K562 (cell line): ENCODE measurements at regions not wholly inside any gene's neighbourhood (a gene's known extent, or its start where the extent isn't known, plus 50 kb on each side); places are given as distances from the start of the nearest gene placed in this dataset.
A peak's percentile ranks its signal among the peaks of the same experiment; 100 is the strongest.

ENCODE experiments used
- ATAC-seq: fragments of 200-7000 bp; cut with Tn5 transposase; 3 replicates; pipeline ENCODE4 v1.9.1; 2020; ENCODE audit warnings: moderate library complexity
- BruUV-seq: library from RNA; stranded (reverse); fragments of 400-500 nt; replicated peaks from 2 replicates; lab custom pipeline; 2021; lab: Mats Ljungman, UMichigan
- CTCF ChIA-PET: fragments of 300-600 bp; formaldehyde crosslinking; extraction: SDS; loops from one replicate; lab custom pipeline; 2021; ENCODE audit warnings: low intra/inter-chr PET ratio; lab: Yijun Ruan, JAX
- POLR2A ChIA-PET: fragments of 300-600, 350-650 bp; sonication (Branson Sonifier 250); formaldehyde crosslinking; extraction: SDS; loops from one replicate; lab custom pipeline; 2021; ENCODE audit warnings: antibody characterized with exemption, inconsistent platforms; lab: Yijun Ruan, JAX
- DNase-seq, 4 experiments: peaks; one replicate each; pipeline versions ENCODE4 v3.0.0 to v3.0.0-alpha.2; 2011 to 2018; ENCODE audit warnings: low spot score in 3 of 4, mixed read lengths in 3 of 4; ENCODE audit errors: extremely low read depth in 1 of 4
- FAIRE-seq: peaks from 2 replicates; lab custom pipeline; 2011; peaks lifted over from hg19 to GRCh38; lab: Jason Lieb, UNC
- H2AFZ ChIP-seq: 2 replicates; pipeline ENCODE4 v1.6.0; 2011; ENCODE audit warnings: low read depth, low read length, control low read depth, inconsistent platforms
- H3K27ac ChIP-seq: fragments of 200-600 bp; 3 replicates; pipeline ENCODE4 v1.8.0; 2011; ENCODE audit warnings: low read depth, mild to moderate bottlenecking, control low read depth, inconsistent platforms, low read length, moderate library complexity, mixed read lengths; ENCODE audit errors: extremely low read depth
- H3K27me3 ChIP-seq, 2 experiments: fragments of 300-600 bp in 1 of 2; 2 replicates in 1 of 2; 3 replicates in 1 of 2; pipeline versions ENCODE4 v1.6.0 to v1.8.0; 2011; ENCODE audit warnings: inconsistent platforms in 2 of 2, low read length in 2 of 2, mild to moderate bottlenecking in 1 of 2, mixed read lengths in 1 of 2, moderate library complexity in 1 of 2; ENCODE audit not compliant: control insufficient read depth in 2 of 2, insufficient read depth in 2 of 2
- H3K36me3 ChIP-seq: fragments of 300-600 bp; 3 replicates; pipeline ENCODE4 v1.8.0; 2011; ENCODE audit warnings: mild to moderate bottlenecking, low read length, inconsistent platforms; ENCODE audit not compliant: control insufficient read depth, insufficient read depth
- H3K4me1 ChIP-seq, 2 experiments: fragments of 200-600 bp in 1 of 2; replicated peaks in 1 of 2; 2 replicates in 1 of 2; 3 replicates in 1 of 2; pipeline versions ENCODE4 v1.5.1 to v1.8.0; 2011; ENCODE audit warnings: inconsistent platforms in 2 of 2, low read length in 2 of 2, mild to moderate bottlenecking in 1 of 2, mixed read lengths in 1 of 2, moderate library complexity in 1 of 2; ENCODE audit not compliant: control insufficient read depth in 2 of 2, insufficient read depth in 2 of 2
- H3K4me2 ChIP-seq: 2 replicates; pipeline ENCODE4 v1.6.1; 2011; ENCODE audit warnings: low read length, control low read depth, inconsistent platforms, mixed read lengths; ENCODE audit not compliant: insufficient read depth
- H3K4me3 ChIP-seq: fragments of 200-600 bp; sonication (generic), shearing (Covaris generic); 2 replicates; pipeline ENCODE4 v1.5.1; 2016; ENCODE audit warnings: control low read depth, inconsistent platforms
- H3K79me2 ChIP-seq: fragments of 200-600 bp; 3 replicates; pipeline ENCODE4 v1.8.0; 2011; ENCODE audit warnings: low read length, inconsistent platforms; ENCODE audit not compliant: control insufficient read depth, insufficient read depth
- H3K9ac ChIP-seq, 2 experiments: 2 replicates each; pipeline versions ENCODE4 v1.6.0 to v1.6.1; 2011; ENCODE audit warnings: low read depth in 2 of 2, low read length in 2 of 2, control low read depth in 1 of 2, inconsistent platforms in 1 of 2, mild to moderate bottlenecking in 1 of 2, mixed read lengths in 1 of 2; ENCODE audit not compliant: insufficient read depth in 1 of 2
- H3K9me1 ChIP-seq: one replicate; pipeline ENCODE4 v1.6.0; 2011; ENCODE audit warnings: inconsistent platforms, mild to moderate bottlenecking, low read length, moderate library complexity; ENCODE audit not compliant: control insufficient read depth, insufficient read depth
- H3K9me3 ChIP-seq: replicated peaks from 2 replicates; pipeline ENCODE4 v1.5.1; 2011; ENCODE audit warnings: low read depth, low read length, inconsistent platforms; ENCODE audit not compliant: control insufficient read depth, insufficient read depth
- H4K20me1 ChIP-seq: replicated peaks from 2 replicates; pipeline ENCODE4 v1.6.1; 2011; ENCODE audit warnings: low read length, inconsistent platforms, mixed read lengths; ENCODE audit not compliant: control insufficient read depth, insufficient read depth
- CBX1 ChIP-seq: sonication (generic); IDR thresholded peaks from 2 replicates; pipeline ENCODE4 v1.6.1; 2016; ENCODE audit warnings: antibody characterized with exemption, low read depth, mild to moderate bottlenecking
- EGR1 ChIP-seq: fragments of 450-650 bp; conservative IDR thresholded peaks from 2 replicates; pipeline ENCODE4 v1.6.1; 2017; ENCODE audit warnings: mild to moderate bottlenecking
- ESRRB ChIP-seq: fragments of 250-450 bp; sonication (Bioruptor Pico); IDR thresholded peaks from 2 replicates; pipeline ENCODE4 v1.5.0; 2020; ENCODE audit warnings: mild to moderate bottlenecking, moderate library complexity, borderline replicate concordance
- ETV1 ChIP-seq: fragments of 450-650 bp; conservative IDR thresholded peaks from 2 replicates; pipeline ENCODE4 v1.6.1; 2016; ENCODE audit warnings: missing genetic modification characterization, control low read depth, low read depth, missing compliant biosample characterization
- GABPA ChIP-seq: fragments of 200-800 bp; sonication (Bioruptor generic); conservative IDR thresholded peaks from 2 replicates; pipeline ENCODE4 v1.6.1; 2016; ENCODE audit warnings: low read depth, missing genetic modification characterization, missing compliant biosample characterization
- L3MBTL2 ChIP-seq: fragments of 450-650 bp; IDR thresholded peaks from 2 replicates; pipeline ENCODE4 v1.6.1; 2016; ENCODE audit warnings: mild to moderate bottlenecking, moderate library complexity
- MEIS2 ChIP-seq: fragments of 450-650 bp; IDR thresholded peaks from 2 replicates; pipeline ENCODE4 v1.6.1; 2014; ENCODE audit warnings: mild to moderate bottlenecking; ENCODE audit not compliant: partially characterized antibody
- NFE2 ChIP-seq: IDR thresholded peaks from 2 replicates; pipeline ENCODE4 v1.6.1; 2014; ENCODE audit warnings: antibody characterized with exemption, low read depth
- PCBP1 ChIP-seq: fragments of 200-400 bp; formaldehyde crosslinking; IDR thresholded peaks from 2 replicates; pipeline ENCODE4 v1.6.1; 2018; ENCODE audit warnings: mild to moderate bottlenecking, low read depth, low read length; ENCODE audit not compliant: poor library complexity, severe bottlenecking
- SMARCC2 ChIP-seq: fragments of 450-650 bp; IDR thresholded peaks from 2 replicates; pipeline ENCODE4 v1.6.1; 2017; ENCODE audit warnings: antibody characterized with exemption, moderate library complexity, mild to moderate bottlenecking, low read depth
- WGBS: fragments of 100-300 bp; shearing (Covaris generic); methylation state at CpG from one replicate; pipeline ENCODE4 v1.1.6; 2016; ENCODE audit warnings: low coverage, mixed read lengths; ENCODE audit not compliant: insufficient coverage; ENCODE audit errors: missing lambda C conversion rate; 5-methylcytosine and 5-hydroxymethylcytosine counted together
- in situ Hi-C: fragments of 300-500 bp; cut with MboI; formaldehyde crosslinking; loops from 4 replicates; pipeline ENCODE4 v1.15.0; 2018; ENCODE audit warnings: inconsistent platforms, mixed read lengths
- intact Hi-C: fragments of 100-400 bp; cut with micrococcal nuclease; formaldehyde crosslinking; loops from 2 replicates; pipeline ENCODE4 v1.14.2; 2022
- TF ChIP-seq, protein P1 (sequence below): fragments of 200-800 bp; sonication (Bioruptor generic); IDR thresholded peaks from 2 replicates; pipeline ENCODE4 v1.6.1; 2017; ENCODE audit warnings: missing genetic modification characterization, missing compliant biosample characterization

DNA sequence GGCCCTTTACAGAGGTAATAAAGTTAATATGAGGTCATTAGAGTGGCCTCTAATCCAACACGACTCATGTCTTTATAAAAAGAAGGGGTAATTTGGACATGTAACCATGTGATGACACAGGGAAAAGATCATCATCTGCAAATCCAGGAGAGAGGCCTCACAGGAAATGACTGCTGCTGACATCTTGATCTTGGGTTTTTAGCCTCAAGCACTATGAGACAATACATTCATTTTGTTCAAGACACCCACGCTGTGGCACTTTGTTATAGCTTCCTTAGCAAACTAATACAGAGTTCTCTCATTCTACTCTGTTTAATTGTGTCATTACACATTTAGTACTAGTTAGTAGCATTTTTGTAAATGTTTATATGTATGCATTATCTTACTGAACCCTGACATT, 64.0 kb upstream of the RUNX1 start:
- no peak overlapping the region for H3K4me2 ChIP-seq
- no peaks in the 10 kb centered on the region for H3K36me3 ChIP-seq
- peak overlapping the region; percentile 79 for H2AFZ ChIP-seq
- H3K27me3 ChIP-seq = no peaks in the 10 kb centered on the region
- H3K9me1 ChIP-seq = no peaks in the 10 kb centered on the region
- H3K27ac ChIP-seq = no peak overlapping the region; the same call in 2 of the 3 replicates
- in situ Hi-C loops = no loop called here
- no peak overlapping the region for H3K9ac ChIP-seq
- peak in 1 of 4 experiments; percentile 43 for DNase-seq
- intact Hi-C loops = no loop called here
- peak; percentile 11 for TF ChIP-seq MEIS2
- no peak for TF ChIP-seq ESRRB (CRISPR knock-in tag)
- TF ChIP-seq EGR1 = peak; percentile 52
- peak; percentile 41; the same call in 1 of the 2 replicates for TF ChIP-seq ETV1 (tag)
- TF ChIP-seq SMARCC2 = no peak
- TF ChIP-seq L3MBTL2 = 0 out of 2 replicates have a peak, but pooled peaks have one; percentile 14
- TF ChIP-seq GABPA (tag) = peak; percentile 41; the same call in 1 of the 2 replicates
- no peak for TF ChIP-seq PCBP1
- TF ChIP-seq CBX1 = no peak
- TF ChIP-seq, protein P1, sequence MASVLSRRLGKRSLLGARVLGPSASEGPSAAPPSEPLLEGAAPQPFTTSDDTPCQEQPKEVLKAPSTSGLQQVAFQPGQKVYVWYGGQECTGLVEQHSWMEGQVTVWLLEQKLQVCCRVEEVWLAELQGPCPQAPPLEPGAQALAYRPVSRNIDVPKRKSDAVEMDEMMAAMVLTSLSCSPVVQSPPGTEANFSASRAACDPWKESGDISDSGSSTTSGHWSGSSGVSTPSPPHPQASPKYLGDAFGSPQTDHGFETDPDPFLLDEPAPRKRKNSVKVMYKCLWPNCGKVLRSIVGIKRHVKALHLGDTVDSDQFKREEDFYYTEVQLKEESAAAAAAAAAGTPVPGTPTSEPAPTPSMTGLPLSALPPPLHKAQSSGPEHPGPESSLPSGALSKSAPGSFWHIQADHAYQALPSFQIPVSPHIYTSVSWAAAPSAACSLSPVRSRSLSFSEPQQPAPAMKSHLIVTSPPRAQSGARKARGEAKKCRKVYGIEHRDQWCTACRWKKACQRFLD (CRISPR knock-in tag) = peak; percentile 7; the same call in 1 of the 2 replicates
- TF ChIP-seq NFE2 = peak; percentile 21; the same call in 1 of the 2 replicates
- no TSS peak for BruUV-seq
- POLR2A ChIA-PET = interaction anchor here (0.7 kb wide), 1 partner anchor 13 kb away, joined by 4 read pairs; no protein-coding TSS in a partner anchor
- no peaks in the 10 kb centered on the region for H4K20me1 ChIP-seq
- ATAC-seq = peak; percentile 55
- 0 out of 2 replicates have a peak, but pooled peaks cover 4% of the 10 kb centered on the region for H3K9me3 ChIP-seq
- peaks cover 0 to 14% of the 10 kb centered on the region in 2 experiments; a peak in 3 of 5 replicates for H3K4me1 ChIP-seq
- no peak overlapping the region for H3K4me3 ChIP-seq
- no peaks in the 10 kb centered on the region for H3K79me2 ChIP-seq
- WGBS = 23% methylated on average over 2 of the region's 2 CpGs
- CTCF ChIA-PET = no interaction called here
- FAIRE-seq = no peak
